Osteocyte (in vitro differentiated cells): ENCODE measurements at regions not wholly inside any gene's neighbourhood (a gene's known extent, or its start where the extent isn't known, plus 50 kb on each side); places are given as distances from the start of the nearest gene placed in this dataset.
"Not testable (repeated sequence)": the region's sequence is repeated elsewhere in the genome, so short reads cannot be mapped to it uniquely, and the experiment has no call there.

Experiments
- DNase-seq: peaks from one replicate; pipeline ENCODE4 v3.0.0; 2021; ENCODE audit warnings: mixed read lengths; ENCODE audit not compliant: unreplicated experiment; ENCODE audit errors: extremely low spot score
- H3K27ac Mint-ChIP-seq: one replicate; pipeline ENCODE4 v1.8.0; 2021; ENCODE audit warnings: mild to moderate bottlenecking, mixed read lengths; ENCODE audit not compliant: unreplicated experiment
- H3K27me3 Mint-ChIP-seq: one replicate; pipeline ENCODE4 v1.8.0; 2021; ENCODE audit warnings: mixed read lengths; ENCODE audit not compliant: unreplicated experiment
- H3K36me3 Mint-ChIP-seq: one replicate; pipeline ENCODE4 v1.8.0; 2021; ENCODE audit warnings: mixed read lengths; ENCODE audit not compliant: unreplicated experiment
- H3K4me1 Mint-ChIP-seq: one replicate; pipeline ENCODE4 v1.8.0; 2021; ENCODE audit warnings: mixed read lengths; ENCODE audit not compliant: unreplicated experiment
- H3K4me3 Mint-ChIP-seq: one replicate; pipeline ENCODE4 v1.8.0; 2021; ENCODE audit warnings: mild to moderate bottlenecking, moderate library complexity, mixed read lengths; ENCODE audit not compliant: unreplicated experiment
- H3K9me3 Mint-ChIP-seq: one replicate; pipeline ENCODE4 v1.8.0; 2021; ENCODE audit warnings: mixed read lengths; ENCODE audit not compliant: unreplicated experiment
- TF ChIP-seq, protein P1 (sequence below): fragments of 200-600 bp; sonication (generic); IDR thresholded peaks from 2 replicates; pipeline ENCODE4 v1.5.0; 2021; ENCODE audit warnings: antibody characterized with exemption, mild to moderate bottlenecking, moderate library complexity

DNA sequence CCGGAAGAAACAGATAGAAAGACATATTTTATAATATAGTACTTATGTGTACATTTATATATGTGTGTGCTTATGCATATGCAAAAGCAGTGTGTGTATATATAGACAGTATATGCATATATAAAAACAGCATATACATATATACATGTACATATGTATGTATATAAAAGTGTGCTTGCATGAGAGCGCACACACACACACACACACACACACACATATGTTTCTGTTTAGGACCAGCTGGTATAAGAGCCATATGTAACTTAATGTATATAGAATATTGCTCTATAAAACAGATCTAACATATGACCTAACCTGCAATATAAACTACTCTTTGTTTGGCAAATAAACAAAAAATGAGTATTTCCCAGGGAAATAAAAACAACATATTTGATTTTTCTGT lies 65.1 kb upstream of the CDH9 start:
- no peak overlapping the region for H3K27ac Mint-ChIP-seq
- no peaks in the 10 kb centered on the region for H3K9me3 Mint-ChIP-seq
- TF ChIP-seq, protein P1, sequence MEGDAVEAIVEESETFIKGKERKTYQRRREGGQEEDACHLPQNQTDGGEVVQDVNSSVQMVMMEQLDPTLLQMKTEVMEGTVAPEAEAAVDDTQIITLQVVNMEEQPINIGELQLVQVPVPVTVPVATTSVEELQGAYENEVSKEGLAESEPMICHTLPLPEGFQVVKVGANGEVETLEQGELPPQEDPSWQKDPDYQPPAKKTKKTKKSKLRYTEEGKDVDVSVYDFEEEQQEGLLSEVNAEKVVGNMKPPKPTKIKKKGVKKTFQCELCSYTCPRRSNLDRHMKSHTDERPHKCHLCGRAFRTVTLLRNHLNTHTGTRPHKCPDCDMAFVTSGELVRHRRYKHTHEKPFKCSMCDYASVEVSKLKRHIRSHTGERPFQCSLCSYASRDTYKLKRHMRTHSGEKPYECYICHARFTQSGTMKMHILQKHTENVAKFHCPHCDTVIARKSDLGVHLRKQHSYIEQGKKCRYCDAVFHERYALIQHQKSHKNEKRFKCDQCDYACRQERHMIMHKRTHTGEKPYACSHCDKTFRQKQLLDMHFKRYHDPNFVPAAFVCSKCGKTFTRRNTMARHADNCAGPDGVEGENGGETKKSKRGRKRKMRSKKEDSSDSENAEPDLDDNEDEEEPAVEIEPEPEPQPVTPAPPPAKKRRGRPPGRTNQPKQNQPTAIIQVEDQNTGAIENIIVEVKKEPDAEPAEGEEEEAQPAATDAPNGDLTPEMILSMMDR, result no peak
- H3K4me1 Mint-ChIP-seq, result no peaks in the 10 kb centered on the region
- H3K4me3 Mint-ChIP-seq, result no peak overlapping the region
- H3K36me3 Mint-ChIP-seq, result no peaks in the 10 kb centered on the region
- H3K27me3 Mint-ChIP-seq, result peaks cover 9% of the 10 kb centered on the region
- DNase-seq, result no peak

DNA sequence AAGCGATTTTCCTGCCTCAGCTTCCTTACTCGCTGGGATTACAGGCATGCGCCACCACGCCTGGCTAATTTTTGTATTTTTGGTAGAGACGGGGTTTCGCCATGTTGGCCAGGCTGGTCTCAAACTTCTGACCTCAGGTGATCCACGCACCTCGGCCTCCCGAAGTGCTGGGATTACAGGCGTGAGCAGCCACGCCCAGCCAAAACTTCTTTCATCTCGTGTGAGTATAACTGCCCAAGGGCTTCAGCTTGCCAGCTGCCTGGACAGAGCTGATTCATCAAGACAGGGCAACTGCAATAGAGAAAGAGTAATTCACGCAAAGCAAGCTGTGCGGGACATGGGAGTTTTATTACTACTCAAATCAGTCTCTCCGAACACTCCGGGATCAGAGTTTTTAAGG lies 57.4 kb upstream of the CDH9 start:
- not testable (repeated sequence) for H3K27me3 Mint-ChIP-seq, DNase-seq, H3K4me3 Mint-ChIP-seq, H3K36me3 Mint-ChIP-seq, H3K27ac Mint-ChIP-seq, H3K4me1 Mint-ChIP-seq, H3K9me3 Mint-ChIP-seq

DNA sequence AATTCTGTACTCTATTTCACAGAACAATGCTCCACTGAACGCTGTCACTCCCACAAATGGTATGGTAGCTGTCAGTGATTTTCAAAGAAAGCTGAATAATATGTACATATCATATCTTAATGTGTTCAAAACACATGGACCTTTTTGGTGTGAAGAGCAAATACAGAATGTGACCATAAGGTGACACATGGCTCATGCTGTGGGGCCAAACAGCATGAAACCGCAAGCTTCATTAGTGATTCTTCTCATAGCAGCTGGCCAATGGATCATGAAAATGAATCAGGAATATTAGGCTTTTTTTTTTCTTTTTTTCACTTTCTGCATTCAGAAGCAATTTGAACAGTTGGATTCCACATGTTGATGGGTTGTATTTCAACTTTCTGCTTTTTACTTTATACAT lies 54.9 kb upstream of the CDH9 start:
- Mint-ChIP-seq H3K9me3 (no peaks in the 10 kb centered on the region), H3K27me3 (peaks cover 3% of the 10 kb centered on the region), H3K36me3 (no peaks in the 10 kb centered on the region), H3K4me1 (no peaks in the 10 kb centered on the region), H3K27ac (no peak overlapping the region), H3K4me3 (no peak overlapping the region)
- DNase-seq, result no peak
- TF ChIP-seq, protein P1, result no peak

DNA sequence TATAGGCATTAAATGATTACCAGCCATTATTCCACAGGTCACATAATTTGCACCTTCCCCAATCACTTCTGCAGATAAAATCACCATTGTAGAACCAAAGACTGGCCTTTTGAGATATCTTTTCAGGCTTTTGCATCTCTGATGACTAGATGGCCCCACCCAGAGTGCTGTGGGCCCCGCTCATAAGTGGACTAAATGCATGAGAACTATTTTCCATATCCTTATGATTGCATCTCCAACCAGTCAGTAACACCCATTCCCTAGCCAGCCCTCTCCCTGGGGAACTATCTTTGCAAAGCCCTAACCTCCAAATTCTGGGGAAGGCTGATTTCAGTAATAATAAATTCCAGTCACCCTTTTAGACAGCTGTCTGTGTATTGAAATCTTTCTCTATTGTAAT lies 53.5 kb upstream of the CDH9 start:
- no peaks in the 10 kb centered on the region for H3K9me3 Mint-ChIP-seq
- no peak overlapping the region for H3K4me3 Mint-ChIP-seq
- TF ChIP-seq, protein P1, result no peak
- DNase-seq, result no peak
- H3K36me3 Mint-ChIP-seq, result no peaks in the 10 kb centered on the region
- no peak overlapping the region for H3K27ac Mint-ChIP-seq
- H3K27me3 Mint-ChIP-seq, result peaks cover 3% of the 10 kb centered on the region
- H3K4me1 Mint-ChIP-seq, result no peaks in the 10 kb centered on the region

DNA sequence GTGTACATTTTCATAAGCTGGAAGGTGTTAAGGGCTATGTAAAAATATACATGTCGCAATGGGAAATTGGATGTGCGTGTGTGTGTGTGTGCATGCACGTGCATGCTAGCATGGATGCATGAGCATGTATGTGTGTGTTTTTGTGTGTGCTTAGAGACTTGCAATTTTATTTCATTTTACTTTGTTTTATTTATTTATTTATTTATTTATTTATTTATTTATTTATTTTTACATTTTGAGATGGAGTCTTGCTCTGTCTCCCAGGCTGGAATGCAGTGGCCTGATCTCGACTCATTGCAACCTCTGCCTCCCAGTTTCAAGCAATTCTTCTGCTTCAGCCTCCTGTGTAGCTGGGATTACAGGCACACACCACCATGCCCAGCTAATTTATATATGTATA lies 50.4 kb upstream of the CDH9 start:
- not testable (repeated sequence) for H3K27me3 Mint-ChIP-seq, H3K4me1 Mint-ChIP-seq, H3K36me3 Mint-ChIP-seq, H3K9me3 Mint-ChIP-seq, DNase-seq, H3K27ac Mint-ChIP-seq, H3K4me3 Mint-ChIP-seq
